Tibial nerve (tissue), 4 donors: ENCODE measurements at regions not wholly inside any gene's neighbourhood (a gene's known extent, or its start where the extent isn't known, plus 50 kb on each side); places are given as distances from the start of the nearest gene placed in this dataset.
A peak's percentile ranks its signal among the peaks of the same experiment; 100 is the strongest.

Experiments
- DNase-seq, 2 donors: peaks; one replicate each; pipeline ENCODE4 v3.0.0-alpha.2; 2019; ENCODE audit warnings: low spot score in 2 of 2
- H3K27ac ChIP-seq, 4 donors: fragments of 200-600 bp; sonication (generic) in 3 of 4; one replicate each; pipeline ENCODE4 v1.5.1; 2017 to 2019; ENCODE audit warnings: mild to moderate bottlenecking in 1 of 4
- H3K27me3 ChIP-seq, 2 donors: fragments of 200-600 bp; sonication (generic) in 1 of 2; one replicate each; pipeline versions ENCODE4 v1.5.1 to v1.6.0; 2017 to 2019
- H3K36me3 ChIP-seq, 3 donors: fragments of 200-600 bp; sonication (generic); one replicate each; pipeline ENCODE4 v1.5.1; 2018 to 2019
- H3K4me1 ChIP-seq, 4 donors: fragments of 200-600 bp; sonication (generic) in 3 of 4; one replicate each; pipeline ENCODE4 v1.5.1; 2017 to 2019
- H3K4me3 ChIP-seq, 4 donors: fragments of 200-600 bp; sonication (generic) in 3 of 4; one replicate each; pipeline ENCODE4 v1.5.1; 2017 to 2019; ENCODE audit warnings: mild to moderate bottlenecking in 1 of 4, moderate library complexity in 1 of 4
- H3K9me3 ChIP-seq, 4 donors: fragments of 200-600 bp; sonication (generic) in 3 of 4; one replicate each; pipeline ENCODE4 v1.5.1; 2017 to 2019
- EP300 ChIP-seq, 2 donors: sonication (generic); formaldehyde crosslinking; IDR thresholded peaks; one replicate each; pipeline ENCODE4 v1.6.1; 2017; ENCODE audit warnings: antibody characterized with exemption in 2 of 2, mild to moderate bottlenecking in 1 of 2
- POLR2A ChIP-seq, 2 donors: fragments of 450-650 bp; IDR thresholded peaks; one replicate each; pipeline ENCODE4 v1.6.1; 2017; ENCODE audit warnings: antibody characterized with exemption in 2 of 2, mild to moderate bottlenecking in 2 of 2, moderate library complexity in 2 of 2
- WGBS, 2 donors: methylation state at CpG; one replicate each; pipeline ENCODE4 v1.1.5; 2018; 5-methylcytosine and 5-hydroxymethylcytosine counted together
- TF ChIP-seq, protein P1 (sequence below), 5 experiments: fragments of 200-600 bp in 3 of 5; fragments of 450-650 bp in 2 of 5; sonication (generic) in 3 of 5; IDR thresholded peaks; one replicate each; pipeline ENCODE4 v1.5.1; 2016 to 2019; ENCODE audit warnings: antibody characterized with exemption in 5 of 5, mild to moderate bottlenecking in 3 of 5, moderate library complexity in 2 of 5

DNA sequence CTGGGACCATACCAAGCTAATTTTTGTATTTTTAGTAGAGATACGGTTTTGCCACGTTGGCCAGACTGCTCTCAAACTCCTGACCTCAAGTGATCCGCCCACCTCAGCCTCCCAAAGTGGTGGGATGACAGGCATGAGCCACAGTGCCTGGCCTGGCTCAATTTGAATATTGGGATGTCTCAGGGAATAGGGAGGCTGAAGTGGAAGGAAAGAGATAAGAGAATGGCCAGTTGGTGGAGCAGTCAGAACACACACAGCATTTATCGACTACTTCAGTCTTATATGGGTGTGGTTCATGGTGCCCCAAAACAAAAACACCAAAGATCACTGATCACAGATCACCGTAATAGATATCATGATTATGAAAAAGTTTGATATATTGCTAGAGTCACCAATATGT is 144.4 kb downstream of the GMNC start:
- Histone ChIP-seq H3K9me3 (no peaks in the 10 kb centered on the region), H3K4me1 (no peaks in the 10 kb centered on the region), H3K27ac (no peak overlapping the region), H3K4me3 (peak overlapping the region in 1 of 4 donors; percentile 26), H3K27me3 (no peaks in the 10 kb centered on the region), H3K36me3 (no peaks in the 10 kb centered on the region)
- TF ChIP-seq, protein P1, sequence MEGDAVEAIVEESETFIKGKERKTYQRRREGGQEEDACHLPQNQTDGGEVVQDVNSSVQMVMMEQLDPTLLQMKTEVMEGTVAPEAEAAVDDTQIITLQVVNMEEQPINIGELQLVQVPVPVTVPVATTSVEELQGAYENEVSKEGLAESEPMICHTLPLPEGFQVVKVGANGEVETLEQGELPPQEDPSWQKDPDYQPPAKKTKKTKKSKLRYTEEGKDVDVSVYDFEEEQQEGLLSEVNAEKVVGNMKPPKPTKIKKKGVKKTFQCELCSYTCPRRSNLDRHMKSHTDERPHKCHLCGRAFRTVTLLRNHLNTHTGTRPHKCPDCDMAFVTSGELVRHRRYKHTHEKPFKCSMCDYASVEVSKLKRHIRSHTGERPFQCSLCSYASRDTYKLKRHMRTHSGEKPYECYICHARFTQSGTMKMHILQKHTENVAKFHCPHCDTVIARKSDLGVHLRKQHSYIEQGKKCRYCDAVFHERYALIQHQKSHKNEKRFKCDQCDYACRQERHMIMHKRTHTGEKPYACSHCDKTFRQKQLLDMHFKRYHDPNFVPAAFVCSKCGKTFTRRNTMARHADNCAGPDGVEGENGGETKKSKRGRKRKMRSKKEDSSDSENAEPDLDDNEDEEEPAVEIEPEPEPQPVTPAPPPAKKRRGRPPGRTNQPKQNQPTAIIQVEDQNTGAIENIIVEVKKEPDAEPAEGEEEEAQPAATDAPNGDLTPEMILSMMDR (IDR thresholded peaks at IDR 0.05), result no peak
- TF ChIP-seq POLR2A (IDR thresholded peaks at IDR 0.05), result no peak
- no peak for TF ChIP-seq EP300 (IDR thresholded peaks at IDR 0.05)
- WGBS, 2 donors, result 59 to 61% methylated on average over 5 of the region's 5 CpGs
- no peak for DNase-seq

GRCh38 chr3:190716961-190717360 is 145.5 kb downstream of the GMNC start:
- 80 to 86% methylated on average over 3 of the region's 3 CpGs for WGBS, 2 donors
- TF ChIP-seq, protein P1 (IDR thresholded peaks at IDR 0.05), result no peak
- TF ChIP-seq POLR2A (IDR thresholded peaks at IDR 0.05), result no peak
- no peak for TF ChIP-seq EP300 (IDR thresholded peaks at IDR 0.05)

GRCh38 chr3:190716211-190716610 is 146.3 kb downstream of the GMNC start:
- WGBS, 2 donors, result 64 to 70% methylated on average over 2 of the region's 2 CpGs
- no peaks in the 10 kb centered on the region for H3K4me1 ChIP-seq
- TF ChIP-seq POLR2A (IDR thresholded peaks at IDR 0.05) (no peak), EP300 (IDR thresholded peaks at IDR 0.05) (no peak)
- TF ChIP-seq, protein P1 (IDR thresholded peaks at IDR 0.05), result no peak

More at GRCh38 chr3:190716961-190717360, 145.5 kb downstream of the GMNC start:
- no peaks in the 10 kb centered on the region for H3K36me3 ChIP-seq
- no peaks in the 10 kb centered on the region for H3K27me3 ChIP-seq
- DNase-seq, result no peak
- no peaks in the 10 kb centered on the region for H3K9me3 ChIP-seq
- no peaks in the 10 kb centered on the region for H3K4me1 ChIP-seq
- no peak overlapping the region for H3K4me3 ChIP-seq
- H3K27ac ChIP-seq, result no peak overlapping the region

DNA sequence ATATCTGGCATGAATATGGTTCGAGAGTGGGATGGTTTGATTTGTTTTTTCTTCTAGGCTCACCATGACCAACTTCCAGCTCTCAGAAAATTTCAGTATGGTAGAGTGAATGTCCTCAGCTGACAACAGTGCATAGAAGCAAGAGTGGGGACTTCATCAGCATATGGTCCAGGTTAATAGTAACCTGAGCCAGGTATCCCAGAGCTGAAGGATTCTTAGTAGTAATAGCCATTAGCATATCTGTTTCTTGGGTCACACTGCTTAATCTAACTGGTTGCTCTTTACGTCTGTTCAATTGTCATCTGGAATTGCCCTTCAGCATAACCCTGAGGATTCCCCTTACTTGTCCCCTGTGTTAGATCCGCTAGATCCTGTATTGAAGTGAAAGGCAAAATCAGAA is 151.8 kb downstream of the GMNC start:
- H3K4me3 ChIP-seq, result no peak overlapping the region
- H3K27me3 ChIP-seq, result no peaks in the 10 kb centered on the region
- H3K36me3 ChIP-seq, result no peaks in the 10 kb centered on the region
- no peaks in the 10 kb centered on the region for H3K4me1 ChIP-seq
- H3K27ac ChIP-seq, result no peak overlapping the region
- 88 to 90% methylated on average over 3 of the region's 3 CpGs for WGBS, 2 donors
- DNase-seq, result no peak
- TF ChIP-seq EP300 (IDR thresholded peaks at IDR 0.05) (no peak), POLR2A (IDR thresholded peaks at IDR 0.05) (no peak)
- TF ChIP-seq, protein P1 (IDR thresholded peaks at IDR 0.05), result no peak
- H3K9me3 ChIP-seq, result no peaks in the 10 kb centered on the region

More at GRCh38 chr3:190716211-190716610, 146.3 kb downstream of the GMNC start:
- Histone ChIP-seq H3K27ac (no peak overlapping the region), H3K4me3 (no peak overlapping the region), H3K9me3 (no peaks in the 10 kb centered on the region), H3K27me3 (no peaks in the 10 kb centered on the region), H3K36me3 (no peaks in the 10 kb centered on the region)
- DNase-seq, result no peak

- WGBS, 2 donors, result 41% methylated on average over 2 of the region's 2 CpGs
- DNase-seq, result no peak
These were observed 153.1 kb downstream of the GMNC start for GRCh38 chr3:190709351-190709773.

More at GRCh38 chr3:190709351-190709773, 153.1 kb downstream of the GMNC start:
- no peaks in the 10 kb centered on the region for H3K4me1 ChIP-seq
- no peak overlapping the region for H3K4me3 ChIP-seq
- no peaks in the 10 kb centered on the region for H3K27me3 ChIP-seq
- no peak overlapping the region for H3K27ac ChIP-seq
- no peaks in the 10 kb centered on the region for H3K9me3 ChIP-seq
- H3K36me3 ChIP-seq, result no peaks in the 10 kb centered on the region
- TF ChIP-seq POLR2A (IDR thresholded peaks at IDR 0.05) (no peak), EP300 (IDR thresholded peaks at IDR 0.05) (no peak)
- TF ChIP-seq, protein P1 (IDR thresholded peaks at IDR 0.05), result no peak
